Kidney epithelial cell (primary cell): ENCODE measurements at regions not wholly inside any gene's neighbourhood (a gene's known extent, or its start where the extent isn't known, plus 50 kb on each side); places are given as distances from the start of the nearest gene placed in this dataset.

Source experiments
- DNase-seq: peaks from one replicate; pipeline ENCODE4 v3.0.0-alpha.2; 2010; ENCODE audit warnings: low read depth
- H3K27me3 ChIP-seq: 2 replicates; pipeline ENCODE4 v1.6.0; 2011; ENCODE audit warnings: low read length; ENCODE audit not compliant: control insufficient read depth, insufficient read depth
- H3K36me3 ChIP-seq: 2 replicates; pipeline ENCODE4 v1.5.1; 2011; ENCODE audit warnings: low read length; ENCODE audit not compliant: control insufficient read depth, insufficient read depth
- H3K4me3 ChIP-seq: 2 replicates; pipeline ENCODE4 v1.5.1; 2011; ENCODE audit warnings: low read depth, mild to moderate bottlenecking, control low read depth, low read length
- CTCF ChIP-seq: IDR thresholded peaks from 2 replicates; pipeline ENCODE4 v1.5.1; 2011; ENCODE audit warnings: mild to moderate bottlenecking, moderate library complexity, low read length, control low read depth, inconsistent platforms; ENCODE audit not compliant: insufficient read depth, poor library complexity, severe bottlenecking

DNA sequence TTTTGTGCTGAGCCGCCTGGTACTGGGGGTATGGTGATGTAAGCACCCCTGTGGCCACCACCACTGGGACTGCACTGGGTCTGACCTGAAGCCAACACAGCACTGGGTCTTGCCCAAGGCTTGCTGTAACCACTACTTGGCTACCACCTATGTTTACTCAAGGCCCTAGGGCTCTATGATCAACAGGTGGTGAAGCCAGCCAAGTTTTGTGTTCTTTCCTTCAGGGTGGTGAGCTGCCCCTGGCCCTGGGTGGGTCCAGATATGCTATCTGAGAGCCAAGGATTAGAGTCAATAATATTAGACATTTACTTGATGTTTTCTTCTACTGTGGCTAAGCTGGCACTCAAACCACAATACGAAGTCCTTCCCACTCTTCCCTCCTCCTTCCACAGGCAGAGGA, 55.1 kb upstream of the PAGE4 start:
- TF ChIP-seq CTCF, result no peak
- Histone ChIP-seq H3K36me3 (no peaks in the 10 kb centered on the region), H3K4me3 (no peak overlapping the region), H3K27me3 (no peaks in the 10 kb centered on the region)
- DNase-seq, result no peak

- Histone ChIP-seq H3K36me3 (no peaks in the 10 kb centered on the region), H3K4me3 (no peak overlapping the region), H3K27me3 (no peaks in the 10 kb centered on the region)
- no peak for DNase-seq
- TF ChIP-seq CTCF, result no peak
Measured at GRCh38 chrX:49767236-49767635, 61.9 kb upstream of the PAGE4 start.

- DNase-seq, result no peak
- TF ChIP-seq CTCF, result no peak
Measured at GRCh38 chrX:49762175-49762720, 66.5 kb upstream of the PAGE1 start.

GRCh38 chrX:49761481-49761880, 65.7 kb upstream of the PAGE1 start:
- no peak for DNase-seq
- no peak overlapping the region for H3K4me3 ChIP-seq
- peak; percentile 51 for TF ChIP-seq CTCF
- peaks cover 2% of the 10 kb centered on the region for H3K27me3 ChIP-seq
- H3K36me3 ChIP-seq, result no peaks in the 10 kb centered on the region

More at GRCh38 chrX:49762175-49762720, 66.5 kb upstream of the PAGE1 start:
- Histone ChIP-seq H3K27me3 (peaks cover 2% of the 10 kb centered on the region), H3K4me3 (no peak overlapping the region), H3K36me3 (no peaks in the 10 kb centered on the region)

GRCh38 chrX:49760290-49760890, 64.6 kb upstream of the PAGE1 start:
- no peak for DNase-seq
- no peak for TF ChIP-seq CTCF
- peaks cover 2% of the 10 kb centered on the region for H3K27me3 ChIP-seq
- H3K4me3 ChIP-seq, result no peak overlapping the region
- no peaks in the 10 kb centered on the region for H3K36me3 ChIP-seq

GRCh38 chrX:49756692-49757091, 60.9 kb upstream of the PAGE1 start:
- no peak for DNase-seq
- no peaks in the 10 kb centered on the region for H3K27me3 ChIP-seq
- TF ChIP-seq CTCF, result no peak
- H3K4me3 ChIP-seq, result no peak overlapping the region
- no peaks in the 10 kb centered on the region for H3K36me3 ChIP-seq
